ENCODE measurements at regions not wholly inside any gene's neighbourhood (a gene's known extent, or its start where the extent isn't known, plus 50 kb on each side); places are given as distances from the start of the nearest gene placed in this dataset.

- no peak for TF ChIP-seq MAZ (IDR thresholded peaks at IDR 0.05; ENCODE audit: borderline replicate concordance, low read depth, low read length)
- no peak for TF ChIP-seq CTCF (IDR thresholded peaks at IDR 0.05)
- TF ChIP-seq POLR2A (IDR thresholded peaks at IDR 0.05; ENCODE audit: low read length) = no peak
Observed at GRCh38 chr16:77531752-77532151, 96.9 kb upstream of the ADAMTS18 start.
